ENCODE measurements at regions not wholly inside any gene's neighbourhood (a gene's known extent, or its start where the extent isn't known, plus 50 kb on each side); places are given as distances from the start of the nearest gene placed in this dataset.
"Not testable (repeated sequence)": the region's sequence is repeated elsewhere in the genome, so short reads cannot be mapped to it uniquely, and the experiment has no call there.

GRCh38 chr22:44635567-44635966 lies 66.4 kb upstream of the PRR5 start:
- POLR2A ChIA-PET (ENCODE audit: unreplicated experiment); H3K4ac ChIP-seq (ENCODE audit: low read depth, low read length); H4K5ac ChIP-seq (ENCODE audit: low read depth, low read length); H3K27ac ChIP-seq (ENCODE audit: insufficient read depth, low read length); H3K4me3 ChIP-seq (ENCODE audit: insufficient read depth, low read depth, low read length); dilution Hi-C loops (cut with HindIII; ENCODE audit: low sequenced_read_pairs, unreplicated experiment); H3K36me3 ChIP-seq (ENCODE audit: control insufficient read depth, insufficient read depth, low read length); H2AK5ac ChIP-seq (ENCODE audit: low read depth, low read length); H2BK120ac ChIP-seq (ENCODE audit: low read depth, low read length); H2BK15ac ChIP-seq (ENCODE audit: low read depth, low read length); H3K4me2 ChIP-seq (ENCODE audit: low read depth, low read length); H2AK9ac ChIP-seq (replicated peaks; ENCODE audit: low read depth, low read length, poor library complexity); H3K23ac ChIP-seq (ENCODE audit: low read depth, low read length); H2AFZ ChIP-seq (replicated peaks; ENCODE audit: low read length, poor library complexity); intact Hi-C loops (cut with micrococcal nuclease); H3K79me1 ChIP-seq (ENCODE audit: low read depth in 1 of 2, low read length in 2 of 2); H3K9me1 ChIP-seq (ENCODE audit: insufficient read depth, low read length); ATAC-seq (ENCODE audit: low read depth); H3K27me3 ChIP-seq (ENCODE audit: control insufficient read depth, insufficient read depth, low read length); H3K4me1 ChIP-seq (ENCODE audit: control insufficient read depth, insufficient read depth, low read length); H3K56ac ChIP-seq (ENCODE audit: extremely low read depth, insufficient read depth, low read length); H2BK20ac ChIP-seq (ENCODE audit: low read depth, low read length); H4K91ac ChIP-seq (ENCODE audit: insufficient read depth, low read depth, low read length); H2BK5ac ChIP-seq (ENCODE audit: low read depth, low read length, poor library complexity, severe bottlenecking); BruUV-seq (replicated peaks); H4K8ac ChIP-seq (ENCODE audit: low read depth in 2 of 2, low read length in 2 of 2); DNase-seq; H3K9me3 ChIP-seq (ENCODE audit: control insufficient read depth, insufficient read depth, low read length); H3K14ac ChIP-seq (replicated peaks; ENCODE audit: low read depth, low read length); H3K9ac ChIP-seq (ENCODE audit: low read depth, low read length); H3K18ac ChIP-seq (ENCODE audit: low read depth, low read length); H4K20me1 ChIP-seq (ENCODE audit: insufficient read depth, low read length): not testable (repeated sequence)
- in situ Hi-C loops (cut with MboI; ENCODE audit: low sequenced_read_pairs), result loop anchor here (25.0 kb wide), 1 partner anchor 1248 kb away; no protein-coding TSS in a partner anchor
- CTCF ChIA-PET, result interaction anchor here (0.7 kb wide), 1 partner anchor 112 kb away, joined by 6 read pairs; no protein-coding TSS in a partner anchor
- 93% methylated on average over 5 of the region's 9 CpGs; no CpG with 5 or more reads in 1 of the 2 experiments for WGBS, 2 experiments (ENCODE audit: extremely low coverage in 2 of 2, insufficient read length in 1 of 2)
